ENCODE measurements at regions not wholly inside any gene's neighbourhood (a gene's known extent, or its start where the extent isn't known, plus 50 kb on each side); places are given as distances from the start of the nearest gene placed in this dataset.

GRCh38 chr20:63114693-63115311 is 101.1 kb downstream of the YTHDF1 start:
- DNase-seq = no peak

GRCh38 chr20:63114006-63114692 is 101.8 kb downstream of the YTHDF1 start:
- no peak for DNase-seq

- no peak for DNase-seq
Observed at GRCh38 chr20:63112491-63113219, 103.3 kb downstream of the YTHDF1 start.

- no peak for DNase-seq
Observed at GRCh38 chr20:63108247-63108646, 101.5 kb upstream of the BHLHE23 start.

- DNase-seq = no peak
Observed at GRCh38 chr20:63107449-63108200, 100.9 kb upstream of the BHLHE23 start.

- DNase-seq = no peak
Observed at GRCh38 chr20:63106765-63107448, 100.1 kb upstream of the BHLHE23 start.

GRCh38 chr20:63106108-63106764 is 99.5 kb upstream of the BHLHE23 start:
- no peak for DNase-seq

GRCh38 chr20:63105211-63106107 is 98.7 kb upstream of the BHLHE23 start:
- no peak for DNase-seq

GRCh38 chr20:63104312-63105181 is 97.8 kb upstream of the BHLHE23 start:
- no peak for DNase-seq

GRCh38 chr20:63103402-63104311 is 96.9 kb upstream of the BHLHE23 start:
- no peak for DNase-seq

- DNase-seq = peak; percentile 2
Observed at GRCh38 chr20:63102721-63103375, 96.1 kb upstream of the BHLHE23 start.

GRCh38 chr20:63101781-63102720 is 95.3 kb upstream of the BHLHE23 start:
- peak; percentile 36 for DNase-seq

GRCh38 chr20:63100926-63101699 is 94.3 kb upstream of the BHLHE23 start:
- DNase-seq = no peak

GRCh38 chr20:63100174-63100925 is 93.6 kb upstream of the BHLHE23 start:
- no peak for DNase-seq

GRCh38 chr20:63099456-63100173 is 92.9 kb upstream of the BHLHE23 start:
- no peak for DNase-seq
